ENCODE measurements at regions not wholly inside any gene's neighbourhood (a gene's known extent, or its start where the extent isn't known, plus 50 kb on each side); places are given as distances from the start of the nearest gene placed in this dataset.

DNA sequence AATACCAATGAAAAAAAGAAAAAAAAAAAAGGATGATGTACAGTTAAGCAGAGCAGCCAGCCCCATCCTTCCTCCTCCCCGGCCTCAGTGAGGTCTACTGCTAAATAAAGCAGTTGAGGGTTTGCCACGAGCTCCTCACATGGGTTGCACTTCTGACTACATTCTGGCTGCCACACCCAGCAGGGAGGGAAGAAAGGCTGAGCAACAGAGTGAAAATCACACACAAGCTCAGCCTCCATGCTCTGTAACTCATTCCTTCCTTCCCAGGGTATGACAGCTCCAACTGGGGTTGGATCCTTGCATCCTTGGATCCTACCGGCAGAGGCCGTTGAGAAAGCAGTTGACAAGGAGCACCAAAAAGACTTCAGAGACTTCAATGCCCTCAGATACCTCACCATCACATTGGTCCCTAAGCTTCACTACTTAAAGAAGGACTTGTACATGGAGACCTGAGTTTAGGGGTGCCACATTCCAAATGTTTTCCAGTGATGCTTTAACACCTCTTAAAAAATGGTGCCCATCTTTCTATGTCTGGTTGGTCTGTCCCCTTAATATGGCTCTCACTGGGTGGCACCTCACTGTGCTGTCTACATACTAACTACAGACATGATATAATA is 52.9 kb upstream of the PIK3CG start:
- no peaks in the 10 kb centered on the region for H3K9me3 ChIP-seq (ENCODE audit: control insufficient read depth in 2 of 3, insufficient read depth in 1 of 3, low read length in 3 of 3)
- no peaks in the 10 kb centered on the region for H3K36me3 ChIP-seq (ENCODE audit: control insufficient read depth in 2 of 3, insufficient read depth in 3 of 3, low read length in 3 of 3)
- H3K9ac ChIP-seq (ENCODE audit: low read length in 3 of 3): no peak overlapping the region
- no peaks in the 10 kb centered on the region for H3K27me3 ChIP-seq (ENCODE audit: control insufficient read depth, insufficient read depth, low read length)
- no peak overlapping the region for H3K27ac ChIP-seq (ENCODE audit: low read depth in 2 of 2, low read length in 2 of 2)
- no peak for FAIRE-seq
- H3K4me1 ChIP-seq (ENCODE audit: control insufficient read depth in 2 of 3, insufficient read depth in 2 of 3, low read depth in 1 of 3, low read length in 3 of 3): no peaks in the 10 kb centered on the region
- intact Hi-C loops (cut with DNase I): no loop called here
- no peak for DNase-seq
- TF ChIP-seq, protein P1, sequence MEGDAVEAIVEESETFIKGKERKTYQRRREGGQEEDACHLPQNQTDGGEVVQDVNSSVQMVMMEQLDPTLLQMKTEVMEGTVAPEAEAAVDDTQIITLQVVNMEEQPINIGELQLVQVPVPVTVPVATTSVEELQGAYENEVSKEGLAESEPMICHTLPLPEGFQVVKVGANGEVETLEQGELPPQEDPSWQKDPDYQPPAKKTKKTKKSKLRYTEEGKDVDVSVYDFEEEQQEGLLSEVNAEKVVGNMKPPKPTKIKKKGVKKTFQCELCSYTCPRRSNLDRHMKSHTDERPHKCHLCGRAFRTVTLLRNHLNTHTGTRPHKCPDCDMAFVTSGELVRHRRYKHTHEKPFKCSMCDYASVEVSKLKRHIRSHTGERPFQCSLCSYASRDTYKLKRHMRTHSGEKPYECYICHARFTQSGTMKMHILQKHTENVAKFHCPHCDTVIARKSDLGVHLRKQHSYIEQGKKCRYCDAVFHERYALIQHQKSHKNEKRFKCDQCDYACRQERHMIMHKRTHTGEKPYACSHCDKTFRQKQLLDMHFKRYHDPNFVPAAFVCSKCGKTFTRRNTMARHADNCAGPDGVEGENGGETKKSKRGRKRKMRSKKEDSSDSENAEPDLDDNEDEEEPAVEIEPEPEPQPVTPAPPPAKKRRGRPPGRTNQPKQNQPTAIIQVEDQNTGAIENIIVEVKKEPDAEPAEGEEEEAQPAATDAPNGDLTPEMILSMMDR (IDR thresholded peaks at IDR 0.05; ENCODE audit: borderline replicate concordance, extremely low read depth, insufficient read depth): no peak
- no peak overlapping the region for H3K4me3 ChIP-seq (ENCODE audit: low read length in 3 of 3)

DNA sequence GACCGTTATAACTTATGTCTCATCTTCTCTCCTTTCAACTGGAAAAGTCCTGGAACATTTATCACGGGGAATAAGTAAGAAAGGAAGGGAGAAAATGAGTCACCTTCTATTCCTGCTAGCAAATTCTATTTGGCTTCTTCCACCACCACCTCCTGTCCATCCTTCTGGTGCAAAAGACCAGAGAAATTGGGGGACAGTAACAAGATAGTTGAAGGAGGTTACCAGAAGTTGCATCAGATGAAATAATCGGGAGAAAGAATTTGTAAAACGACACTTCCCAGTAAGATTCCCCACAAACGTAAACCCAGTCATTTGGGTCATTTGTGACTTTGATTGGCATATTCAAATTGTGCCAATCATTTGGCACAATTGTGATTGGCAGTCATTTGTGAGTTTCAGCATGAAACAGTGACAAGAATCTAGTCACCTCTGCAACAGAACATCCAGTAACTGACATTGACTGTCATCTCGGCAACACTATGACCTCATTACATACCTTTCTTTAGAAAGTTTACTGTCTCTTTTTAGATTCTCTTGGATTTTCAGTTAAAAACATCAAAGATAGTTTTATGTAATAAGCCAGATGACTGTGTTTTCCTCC is 51.3 kb upstream of the PIK3CG start:
- Histone ChIP-seq H3K4me3 (ENCODE audit: low read length in 3 of 3) (no peak overlapping the region), H3K36me3 (ENCODE audit: control insufficient read depth in 2 of 3, insufficient read depth in 3 of 3, low read length in 3 of 3) (no peaks in the 10 kb centered on the region), H3K4me1 (ENCODE audit: control insufficient read depth in 2 of 3, insufficient read depth in 2 of 3, low read depth in 1 of 3, low read length in 3 of 3) (no peaks in the 10 kb centered on the region), H3K27me3 (ENCODE audit: control insufficient read depth, insufficient read depth, low read length) (no peaks in the 10 kb centered on the region), H3K9me3 (ENCODE audit: control insufficient read depth in 2 of 3, insufficient read depth in 1 of 3, low read length in 3 of 3) (no peaks in the 10 kb centered on the region), H3K27ac (ENCODE audit: low read depth in 2 of 2, low read length in 2 of 2) (no peak overlapping the region), H3K9ac (ENCODE audit: low read length in 3 of 3) (no peak overlapping the region)
- intact Hi-C loops (cut with DNase I): no loop called here
- TF ChIP-seq, protein P1 (IDR thresholded peaks at IDR 0.05; ENCODE audit: borderline replicate concordance, extremely low read depth, insufficient read depth): no peak
- DNase-seq (no peak), FAIRE-seq (no peak)

DNA sequence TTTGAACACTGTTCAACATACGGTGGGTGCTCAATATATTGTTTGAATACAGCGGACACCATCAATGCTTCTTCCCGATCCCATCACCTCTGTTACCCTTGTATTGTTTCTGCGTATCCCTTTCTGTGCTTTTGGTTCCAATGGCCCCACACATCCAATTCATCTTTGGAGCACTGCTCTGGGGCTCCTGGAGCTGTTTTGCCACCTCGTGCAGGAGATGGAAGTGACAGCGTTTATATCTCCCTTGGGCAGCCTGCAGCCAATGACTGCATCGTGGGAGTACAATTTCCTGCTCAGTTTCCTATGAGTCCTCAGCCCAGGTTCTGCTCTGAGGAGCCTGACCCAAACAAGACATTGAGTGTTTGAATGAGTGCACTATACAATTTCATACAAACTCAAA is 50.2 kb upstream of the PIK3CG start:
- FAIRE-seq (no peak), DNase-seq (no peak)
- TF ChIP-seq, protein P1 (IDR thresholded peaks at IDR 0.05; ENCODE audit: borderline replicate concordance, extremely low read depth, insufficient read depth): no peak

More for the DNA sequence above, 50.2 kb upstream of the PIK3CG start:
- intact Hi-C loops (cut with DNase I): no loop called here
- H3K4me3 ChIP-seq (ENCODE audit: low read length in 3 of 3): no peak overlapping the region
- no peaks in the 10 kb centered on the region for H3K36me3 ChIP-seq (ENCODE audit: control insufficient read depth in 2 of 3, insufficient read depth in 3 of 3, low read length in 3 of 3)
- no peak overlapping the region for H3K27ac ChIP-seq (ENCODE audit: low read depth in 2 of 2, low read length in 2 of 2)
- no peaks in the 10 kb centered on the region for H3K4me1 ChIP-seq (ENCODE audit: control insufficient read depth in 2 of 3, insufficient read depth in 2 of 3, low read depth in 1 of 3, low read length in 3 of 3)
- no peak overlapping the region for H3K9ac ChIP-seq (ENCODE audit: low read length in 3 of 3)
- H3K9me3 ChIP-seq (ENCODE audit: control insufficient read depth in 2 of 3, insufficient read depth in 1 of 3, low read length in 3 of 3): no peaks in the 10 kb centered on the region
- H3K27me3 ChIP-seq (ENCODE audit: control insufficient read depth, insufficient read depth, low read length): no peaks in the 10 kb centered on the region
